ENCODE measurements at regions not wholly inside any gene's neighbourhood (a gene's known extent, or its start where the extent isn't known, plus 50 kb on each side); places are given as distances from the start of the nearest gene placed in this dataset.

GRCh38 chr10:130230036-130230435, 93.8 kb downstream of the GLRX3 start:
- Histone ChIP-seq H3K4me3 (ENCODE audit: low read length, poor library complexity, severe bottlenecking) (no peak overlapping the region), H3K4me1 (ENCODE audit: insufficient read depth, low read length, poor library complexity, severe bottlenecking) (no peaks in the 10 kb centered on the region), H3K4me2 (ENCODE audit: low read depth, low read length, poor library complexity, severe bottlenecking) (no peak overlapping the region), H3F3A (ENCODE audit: low read depth) (no peaks in the 10 kb centered on the region), H3K27me3 (ENCODE audit: insufficient read depth, low read length, poor library complexity, severe bottlenecking) (no peaks in the 10 kb centered on the region), H3K9me3 (ENCODE audit: insufficient read depth, low read depth, low read length) (peaks cover 11% of the 10 kb centered on the region), H3K9me2 (replicated peaks; ENCODE audit: low read depth, low read length) (no peaks in the 10 kb centered on the region), H3K79me2 (ENCODE audit: insufficient read depth, low read length) (no peaks in the 10 kb centered on the region), H3K36me3 (ENCODE audit: insufficient read depth, low read length) (no peaks in the 10 kb centered on the region), H3K9ac (ENCODE audit: low read depth, low read length, poor library complexity, severe bottlenecking) (no peak overlapping the region), H4K20me1 (ENCODE audit: insufficient read depth, low read length, poor library complexity, severe bottlenecking) (no peaks in the 10 kb centered on the region), H2AFZ (ENCODE audit: low read length) (no peak overlapping the region)
- TF ChIP-seq, protein P1, sequence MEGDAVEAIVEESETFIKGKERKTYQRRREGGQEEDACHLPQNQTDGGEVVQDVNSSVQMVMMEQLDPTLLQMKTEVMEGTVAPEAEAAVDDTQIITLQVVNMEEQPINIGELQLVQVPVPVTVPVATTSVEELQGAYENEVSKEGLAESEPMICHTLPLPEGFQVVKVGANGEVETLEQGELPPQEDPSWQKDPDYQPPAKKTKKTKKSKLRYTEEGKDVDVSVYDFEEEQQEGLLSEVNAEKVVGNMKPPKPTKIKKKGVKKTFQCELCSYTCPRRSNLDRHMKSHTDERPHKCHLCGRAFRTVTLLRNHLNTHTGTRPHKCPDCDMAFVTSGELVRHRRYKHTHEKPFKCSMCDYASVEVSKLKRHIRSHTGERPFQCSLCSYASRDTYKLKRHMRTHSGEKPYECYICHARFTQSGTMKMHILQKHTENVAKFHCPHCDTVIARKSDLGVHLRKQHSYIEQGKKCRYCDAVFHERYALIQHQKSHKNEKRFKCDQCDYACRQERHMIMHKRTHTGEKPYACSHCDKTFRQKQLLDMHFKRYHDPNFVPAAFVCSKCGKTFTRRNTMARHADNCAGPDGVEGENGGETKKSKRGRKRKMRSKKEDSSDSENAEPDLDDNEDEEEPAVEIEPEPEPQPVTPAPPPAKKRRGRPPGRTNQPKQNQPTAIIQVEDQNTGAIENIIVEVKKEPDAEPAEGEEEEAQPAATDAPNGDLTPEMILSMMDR (conservative IDR thresholded peaks at IDR 0.05; ENCODE audit: low read length) = no peak
- no peak for TF ChIP-seq EZH2phosphoT487 (IDR thresholded peaks at IDR 0.05; ENCODE audit: borderline replicate concordance)

DNA sequence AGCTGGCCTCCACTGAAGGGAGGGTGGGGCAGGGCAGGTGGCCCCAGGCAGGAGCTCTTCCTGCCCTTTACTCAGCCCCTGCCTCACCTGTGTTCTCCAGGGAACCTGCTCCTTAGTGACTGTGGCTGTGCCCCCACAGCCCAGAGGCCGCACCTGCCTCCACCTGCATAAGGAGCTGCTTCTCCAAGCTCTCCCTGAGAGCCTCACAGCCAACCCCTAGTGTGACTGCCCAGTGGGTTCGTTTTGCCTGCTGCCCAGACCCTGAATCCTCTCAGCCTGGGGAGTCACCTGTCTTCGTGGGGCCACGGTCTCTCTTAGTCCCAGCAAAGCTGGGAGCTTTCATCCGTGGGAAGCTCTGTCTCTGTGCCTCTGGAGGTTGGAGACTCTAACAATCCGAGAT, 94.4 kb downstream of the GLRX3 start:
- H3F3A ChIP-seq (ENCODE audit: low read depth) = no peaks in the 10 kb centered on the region
- no peaks in the 10 kb centered on the region for H3K9me2 ChIP-seq (replicated peaks; ENCODE audit: low read depth, low read length)
- H4K20me1 ChIP-seq (ENCODE audit: insufficient read depth, low read length, poor library complexity, severe bottlenecking) = no peaks in the 10 kb centered on the region

GRCh38 chr10:130231251-130231741, 95.1 kb downstream of the GLRX3 start:
- TF ChIP-seq, protein P1 (conservative IDR thresholded peaks at IDR 0.05; ENCODE audit: low read length) = no peak
- TF ChIP-seq EZH2phosphoT487 (IDR thresholded peaks at IDR 0.05; ENCODE audit: borderline replicate concordance) = no peak
- H3F3A ChIP-seq (ENCODE audit: low read depth) = no peaks in the 10 kb centered on the region
- H3K79me2 ChIP-seq (ENCODE audit: insufficient read depth, low read length) = no peaks in the 10 kb centered on the region
- no peaks in the 10 kb centered on the region for H3K36me3 ChIP-seq (ENCODE audit: insufficient read depth, low read length)
- no peak overlapping the region for H3K4me3 ChIP-seq (ENCODE audit: low read length, poor library complexity, severe bottlenecking)
- no peak overlapping the region for H3K4me2 ChIP-seq (ENCODE audit: low read depth, low read length, poor library complexity, severe bottlenecking)
- H3K9ac ChIP-seq (ENCODE audit: low read depth, low read length, poor library complexity, severe bottlenecking) = no peak overlapping the region
- H4K20me1 ChIP-seq (ENCODE audit: insufficient read depth, low read length, poor library complexity, severe bottlenecking) = no peaks in the 10 kb centered on the region
- no peaks in the 10 kb centered on the region for H3K4me1 ChIP-seq (ENCODE audit: insufficient read depth, low read length, poor library complexity, severe bottlenecking)
- H3K9me2 ChIP-seq (replicated peaks; ENCODE audit: low read depth, low read length) = no peaks in the 10 kb centered on the region
- no peaks in the 10 kb centered on the region for H3K27me3 ChIP-seq (ENCODE audit: insufficient read depth, low read length, poor library complexity, severe bottlenecking)
- no peak overlapping the region for H2AFZ ChIP-seq (ENCODE audit: low read length)
- peaks cover 8% of the 10 kb centered on the region for H3K9me3 ChIP-seq (ENCODE audit: insufficient read depth, low read depth, low read length)

More for the DNA sequence above, 94.4 kb downstream of the GLRX3 start:
- Histone ChIP-seq H3K4me2 (ENCODE audit: low read depth, low read length, poor library complexity, severe bottlenecking) (no peak overlapping the region), H3K9me3 (ENCODE audit: insufficient read depth, low read depth, low read length) (peaks cover 11% of the 10 kb centered on the region), H3K79me2 (ENCODE audit: insufficient read depth, low read length) (no peaks in the 10 kb centered on the region), H3K9ac (ENCODE audit: low read depth, low read length, poor library complexity, severe bottlenecking) (no peak overlapping the region), H3K27me3 (ENCODE audit: insufficient read depth, low read length, poor library complexity, severe bottlenecking) (no peaks in the 10 kb centered on the region), H3K4me3 (ENCODE audit: low read length, poor library complexity, severe bottlenecking) (no peak overlapping the region), H3K36me3 (ENCODE audit: insufficient read depth, low read length) (no peaks in the 10 kb centered on the region), H3K4me1 (ENCODE audit: insufficient read depth, low read length, poor library complexity, severe bottlenecking) (no peaks in the 10 kb centered on the region), H2AFZ (ENCODE audit: low read length) (no peak overlapping the region)
- no peak for TF ChIP-seq EZH2phosphoT487 (IDR thresholded peaks at IDR 0.05; ENCODE audit: borderline replicate concordance)
